Skin of body (tissue), 1 donor: ENCODE measurements at regions not wholly inside any gene's neighbourhood (a gene's known extent, or its start where the extent isn't known, plus 50 kb on each side); places are given as distances from the start of the nearest gene placed in this dataset.
"Not testable (repeated sequence)": the region's sequence is repeated elsewhere in the genome, so short reads cannot be mapped to it uniquely, and the experiment has no call there.

Experiments
- DNase-seq: peaks from one replicate; lab custom pipeline; 2025; lab: John Stamatoyannopoulos, UW

DNA sequence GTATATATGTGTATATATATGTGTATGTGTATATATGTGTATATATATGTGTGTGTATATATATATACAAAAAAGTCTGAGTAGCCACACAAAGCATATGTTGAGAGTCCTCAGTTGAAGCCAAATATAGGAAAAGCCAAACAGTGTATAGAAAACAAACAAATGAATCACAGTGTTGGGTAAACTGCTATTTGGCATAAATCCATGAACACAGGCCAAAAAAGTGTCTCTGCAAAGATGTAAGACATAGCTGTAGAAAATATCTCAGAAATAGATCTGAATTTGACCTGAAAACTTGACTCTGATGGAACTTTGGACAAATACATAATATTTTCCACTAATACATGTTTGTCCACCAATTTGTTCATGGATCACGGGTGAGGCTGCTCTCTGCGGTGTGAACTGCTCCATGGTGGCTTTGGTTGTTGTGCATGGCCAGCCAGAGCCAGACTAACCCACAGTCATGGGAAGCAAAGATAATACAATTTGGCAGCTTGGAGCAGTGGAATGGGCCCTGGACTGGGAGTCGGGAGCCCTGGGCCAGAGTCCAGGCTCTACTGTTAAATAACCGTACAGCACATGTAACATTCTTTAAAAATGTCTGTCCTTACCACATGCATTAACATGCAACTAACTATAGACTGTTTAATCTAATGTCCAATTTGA lies 76.9 kb upstream of the EED start:
- no peak for DNase-seq

- DNase-seq, result not testable (repeated sequence)
These were observed 78.3 kb upstream of the EED start for GRCh38 chr11:86166287-86166686.

DNA sequence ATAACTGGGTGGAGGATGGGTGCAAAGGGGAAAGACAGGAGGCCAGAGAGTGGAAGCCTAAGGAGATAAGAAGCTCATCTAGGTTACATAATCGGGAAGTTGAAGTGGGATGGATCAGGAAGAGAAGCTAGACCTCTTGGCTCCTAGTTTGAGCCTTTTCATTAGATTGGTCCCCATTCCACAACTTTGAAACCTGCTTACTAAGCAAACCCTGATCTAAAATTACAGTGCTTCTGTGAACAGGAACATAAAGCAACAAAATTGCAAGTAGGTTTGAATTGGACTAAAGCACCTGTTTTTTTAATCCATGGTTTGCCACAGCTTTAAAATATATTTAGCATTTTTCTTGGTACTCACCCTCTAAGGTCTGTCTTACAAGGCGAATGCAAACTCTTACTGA lies 80.4 kb upstream of the EED start:
- DNase-seq, result no peak

GRCh38 chr11:86163221-86163876 lies 81.2 kb upstream of the EED start:
- not testable (repeated sequence) for DNase-seq

GRCh38 chr11:86162239-86162638 lies 82.3 kb upstream of the EED start:
- DNase-seq, result peak; percentile 50

DNA sequence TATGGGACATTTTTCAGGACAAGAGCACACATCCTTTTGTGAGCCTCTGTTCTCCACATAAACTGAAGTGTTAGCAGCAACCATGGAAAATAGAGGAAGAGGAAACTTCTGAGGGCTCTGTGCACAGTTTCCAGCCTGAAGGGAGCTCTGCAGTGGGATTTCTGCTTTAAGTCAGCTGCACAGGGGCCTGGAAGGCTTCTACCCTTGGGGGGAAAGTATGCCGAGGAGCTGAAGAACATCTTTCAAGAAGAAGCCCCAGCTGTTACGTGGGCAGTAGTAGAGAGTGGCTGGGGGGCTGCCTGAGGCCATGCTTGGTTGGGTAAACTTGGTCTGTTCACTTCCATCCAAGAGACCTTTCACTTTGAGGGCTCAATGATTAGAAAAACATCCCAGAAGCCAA lies 82.7 kb upstream of the EED start:
- DNase-seq, result no peak

- no peak for DNase-seq
These were observed 83.2 kb upstream of the EED start for GRCh38 chr11:86161336-86161735.

GRCh38 chr11:86160541-86161149 lies 83.9 kb upstream of the EED start:
- DNase-seq, result no peak

DNA sequence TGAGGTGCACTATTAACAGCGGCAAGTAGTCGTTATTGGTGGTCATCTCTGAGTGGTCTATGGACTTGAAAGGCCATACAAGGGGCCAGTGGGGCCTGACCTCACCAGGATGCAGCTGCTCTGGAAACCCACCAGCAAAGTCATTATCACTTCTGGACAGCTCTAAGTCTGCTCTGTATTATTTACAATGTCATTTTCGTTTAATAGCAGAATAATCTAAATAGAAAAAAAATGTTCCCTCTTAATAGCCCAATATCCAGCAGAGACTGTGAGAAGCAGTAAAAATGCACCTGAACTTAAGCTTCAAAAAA lies 85.0 kb upstream of the EED start:
- no peak for DNase-seq

- DNase-seq, result no peak
These were observed 85.6 kb upstream of the EED start for GRCh38 chr11:86158704-86159580.

GRCh38 chr11:86157797-86158378 lies 86.7 kb upstream of the EED start:
- no peak for DNase-seq

DNA sequence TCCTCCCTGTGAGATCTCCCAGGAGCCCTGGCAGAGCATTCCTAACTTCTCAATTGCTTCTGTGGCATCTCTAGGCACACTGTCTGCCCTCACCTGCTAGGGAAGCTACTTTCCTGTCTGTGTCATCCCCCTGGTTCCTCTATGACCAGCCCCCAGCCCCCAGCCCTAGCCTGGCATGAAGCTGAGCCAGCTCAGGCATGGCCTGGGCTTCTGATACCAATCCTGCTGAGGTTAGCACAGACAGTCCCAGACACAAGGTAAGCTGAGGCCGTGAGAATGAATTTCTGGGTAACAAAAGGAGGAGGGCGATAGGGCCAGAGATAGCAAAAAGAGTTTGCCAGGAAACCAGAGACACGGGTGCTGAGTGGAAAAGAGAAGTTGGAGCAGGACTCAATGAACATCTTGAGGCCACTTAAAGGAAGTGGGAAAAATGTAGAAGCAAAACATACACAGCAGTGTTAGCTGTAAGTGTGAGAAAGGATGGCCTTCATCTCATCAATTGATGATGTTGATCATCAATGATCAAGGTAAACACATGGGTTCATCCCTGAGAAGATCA lies 87.6 kb upstream of the PICALM start:
- no peak for DNase-seq

- DNase-seq, result no peak
These were observed 86.4 kb upstream of the PICALM start for GRCh38 chr11:86155200-86155844.

GRCh38 chr11:86153439-86153838 lies 84.6 kb upstream of the PICALM start:
- no peak for DNase-seq

- no peak for DNase-seq
These were observed 84.0 kb upstream of the PICALM start for GRCh38 chr11:86152901-86153300.

DNA sequence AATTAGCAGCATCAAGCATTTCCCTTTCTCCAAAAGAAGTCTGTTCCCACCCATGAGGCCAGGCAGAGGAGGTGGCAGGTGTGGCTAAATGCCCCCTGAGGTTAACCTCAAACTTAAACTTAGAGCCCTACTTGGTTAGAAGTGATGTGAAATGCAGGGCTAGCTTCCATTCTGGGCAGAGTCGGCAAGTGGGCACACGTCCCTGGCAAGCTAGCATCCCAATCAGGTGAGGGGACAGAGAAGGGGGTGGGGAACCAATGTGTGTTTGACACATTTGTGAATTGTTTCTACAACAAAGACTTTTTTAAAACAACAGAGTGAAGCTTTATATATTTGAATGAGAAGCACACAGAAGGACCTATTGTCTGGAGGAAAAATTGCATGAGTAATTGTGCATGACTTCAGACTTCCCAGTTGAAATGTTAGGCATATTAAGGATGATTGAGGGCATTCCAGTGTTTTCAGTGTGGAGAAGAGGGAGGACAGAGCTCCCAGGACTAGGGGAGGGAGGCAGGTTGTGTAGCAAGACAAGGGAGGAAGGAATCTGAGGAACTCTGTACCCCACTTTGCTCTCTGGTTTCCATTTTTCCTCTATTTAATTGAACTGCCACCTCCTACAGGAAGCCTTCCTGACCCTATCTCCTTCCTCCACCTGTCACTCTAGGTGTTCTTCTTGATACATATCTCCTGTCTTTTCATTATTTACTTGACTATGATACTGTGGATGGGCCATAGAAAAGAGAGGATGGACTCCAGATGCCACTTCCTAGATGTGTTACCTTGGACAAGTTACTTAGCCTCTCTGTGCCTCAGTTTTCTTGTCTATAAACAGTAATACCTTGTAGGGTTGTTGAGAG lies 83.3 kb upstream of the PICALM start:
- no peak for DNase-seq

DNA sequence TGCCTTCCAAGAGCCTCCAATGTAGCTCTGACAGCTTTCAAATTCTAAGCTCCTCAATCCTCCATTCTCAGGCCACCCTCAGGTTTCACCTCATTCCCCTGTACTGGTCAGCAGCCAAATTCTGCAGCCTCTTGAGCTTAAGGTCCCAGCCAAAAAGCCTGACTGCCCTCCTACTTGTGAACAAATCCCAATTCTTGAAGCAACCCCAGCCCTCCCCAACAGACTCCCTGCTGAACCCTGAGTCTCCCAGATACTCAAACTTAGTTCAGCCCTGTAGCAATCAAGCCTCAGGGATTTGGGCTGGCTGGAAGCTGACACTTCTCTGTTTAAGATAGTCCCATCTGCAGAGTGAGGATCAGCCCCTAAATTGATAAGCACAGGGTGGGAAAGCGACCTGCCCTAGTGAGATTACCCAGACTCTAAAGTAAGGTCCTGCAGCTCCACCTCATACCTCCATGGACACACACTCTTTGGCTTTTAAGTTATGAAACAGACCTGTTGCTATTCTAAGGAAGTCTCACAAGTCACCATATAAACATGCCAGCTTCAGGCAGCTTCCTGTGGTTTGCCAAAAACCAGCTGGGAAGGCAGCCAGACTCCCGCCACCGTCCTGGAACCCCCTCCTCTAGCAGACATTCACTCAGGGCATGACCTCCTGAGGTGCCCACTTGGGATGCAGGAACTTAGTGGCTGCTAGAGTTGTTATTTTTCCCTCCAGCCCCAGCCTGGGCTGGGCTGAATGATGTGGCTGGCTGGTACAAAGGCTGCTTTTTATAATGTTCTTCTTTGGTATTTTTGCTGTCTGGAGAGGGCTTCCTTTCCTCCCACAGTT lies 82.5 kb upstream of the PICALM start:
- DNase-seq, result no peak

GRCh38 chr11:86150847-86151173 lies 81.9 kb upstream of the PICALM start:
- no peak for DNase-seq

GRCh38 chr11:86149792-86150191 lies 80.9 kb upstream of the PICALM start:
- no peak for DNase-seq
